ENCODE measurements at regions not wholly inside any gene's neighbourhood (a gene's known extent, or its start where the extent isn't known, plus 50 kb on each side); places are given as distances from the start of the nearest gene placed in this dataset.
A peak's percentile ranks its signal among the peaks of the same experiment; 100 is the strongest.

GRCh38 chr7:88363249-88363648, 56.6 kb upstream of the STEAP4 start:
- CTCF ChIA-PET = interaction anchor here (1.4 kb wide), 1 partner anchor 18 kb away, joined by 7 read pairs; no protein-coding TSS in a partner anchor
- DNase-seq = peak in 2 of 3 donors; percentile 5 to 35
- 100% methylated on average over 2 of the region's 7 CpGs for WGBS (ENCODE audit: insufficient coverage)
- no peaks in the 10 kb centered on the region for H3K27me3 ChIP-seq (replicated peaks in 2 of 5; ENCODE audit: control insufficient read depth in 4 of 5, insufficient read depth in 5 of 5, low read length in 4 of 5)
- no peak overlapping the region for H3K4me3 ChIP-seq (ENCODE audit: control insufficient read depth in 1 of 7, extremely low read depth in 1 of 7, insufficient read depth in 4 of 7, low read depth in 2 of 7, low read length in 6 of 7)
- peaks cover 0 to 6% (median 0%) of the 10 kb centered on the region in 4 experiments for H3K4me1 ChIP-seq (ENCODE audit: control extremely low read depth in 1 of 4, control insufficient read depth in 4 of 4, insufficient read depth in 4 of 4, low read length in 3 of 4)
- H3K9me3 ChIP-seq (ENCODE audit: control extremely low read depth in 1 of 5, control insufficient read depth in 4 of 5, insufficient read depth in 2 of 5, low read depth in 1 of 5, low read length in 4 of 5) = no peaks in the 10 kb centered on the region
- no peak overlapping the region for H3K27ac ChIP-seq (ENCODE audit: insufficient read depth in 1 of 2, low read depth in 1 of 2, low read length in 2 of 2, poor library complexity in 1 of 2, severe bottlenecking in 2 of 2)
- POLR2A ChIA-PET = no interaction called here
- H3K36me3 ChIP-seq (ENCODE audit: control insufficient read depth in 4 of 4, insufficient read depth in 4 of 4, low read length in 3 of 4) = no peaks in the 10 kb centered on the region

- Histone ChIP-seq H3K4me1 (ENCODE audit: control extremely low read depth in 1 of 4, control insufficient read depth in 4 of 4, insufficient read depth in 4 of 4, low read length in 3 of 4) (peaks cover 0 to 6% (median 0%) of the 10 kb centered on the region in 4 experiments), H3K27ac (ENCODE audit: insufficient read depth in 1 of 2, low read depth in 1 of 2, low read length in 2 of 2, poor library complexity in 1 of 2, severe bottlenecking in 2 of 2) (no peak overlapping the region), H3K27me3 (replicated peaks in 2 of 5; ENCODE audit: control insufficient read depth in 4 of 5, insufficient read depth in 5 of 5, low read length in 4 of 5) (no peaks in the 10 kb centered on the region), H3K9me3 (ENCODE audit: control extremely low read depth in 1 of 5, control insufficient read depth in 4 of 5, insufficient read depth in 2 of 5, low read depth in 1 of 5, low read length in 4 of 5) (no peaks in the 10 kb centered on the region), H3K4me3 (ENCODE audit: control insufficient read depth in 1 of 7, extremely low read depth in 1 of 7, insufficient read depth in 4 of 7, low read depth in 2 of 7, low read length in 6 of 7) (no peak overlapping the region), H3K36me3 (ENCODE audit: control insufficient read depth in 4 of 4, insufficient read depth in 4 of 4, low read length in 3 of 4) (no peaks in the 10 kb centered on the region)
- WGBS (ENCODE audit: insufficient coverage) = 26% methylated on average over 4 of the region's 5 CpGs
- peak in 2 of 3 donors; percentile 21 to 23 for DNase-seq
- ChIA-PET POLR2A (interaction anchor here (0.6 kb wide), 1 partner anchor 790 kb away, joined by 4 read pairs; no protein-coding TSS in a partner anchor), CTCF (interaction anchor here (0.7 kb wide), 1 partner anchor 15 kb away, joined by 3 read pairs; no protein-coding TSS in a partner anchor)
Measured at GRCh38 chr7:88361357-88361756, 54.7 kb upstream of the STEAP4 start.

GRCh38 chr7:88358881-88359280, 52.2 kb upstream of the STEAP4 start:
- Histone ChIP-seq H3K27me3 (replicated peaks in 2 of 5; ENCODE audit: control insufficient read depth in 4 of 5, insufficient read depth in 5 of 5, low read length in 4 of 5) (no peaks in the 10 kb centered on the region), H3K4me1 (ENCODE audit: control extremely low read depth in 1 of 4, control insufficient read depth in 4 of 4, insufficient read depth in 4 of 4, low read length in 3 of 4) (peaks cover 0 to 18% (median 9%) of the 10 kb centered on the region in 4 experiments), H3K4me3 (ENCODE audit: control insufficient read depth in 1 of 7, extremely low read depth in 1 of 7, insufficient read depth in 4 of 7, low read depth in 2 of 7, low read length in 6 of 7) (no peak overlapping the region), H3K36me3 (ENCODE audit: control insufficient read depth in 4 of 4, insufficient read depth in 4 of 4, low read length in 3 of 4) (no peaks in the 10 kb centered on the region), H3K27ac (ENCODE audit: insufficient read depth in 1 of 2, low read depth in 1 of 2, low read length in 2 of 2, poor library complexity in 1 of 2, severe bottlenecking in 2 of 2) (no peak overlapping the region), H3K9me3 (ENCODE audit: control extremely low read depth in 1 of 5, control insufficient read depth in 4 of 5, insufficient read depth in 2 of 5, low read depth in 1 of 5, low read length in 4 of 5) (no peaks in the 10 kb centered on the region)
- 100% methylated on average over 2 of the region's 2 CpGs for WGBS (ENCODE audit: insufficient coverage)
- POLR2A ChIA-PET = no interaction called here
- CTCF ChIA-PET = interaction anchor here (1.4 to 4.1 kb wide), 3 partner anchors 12 to 113 kb away, joined by 4 to 40 read pairs (median 4); no protein-coding TSS in a partner anchor
- DNase-seq = no peak

- Histone ChIP-seq H3K27ac (ENCODE audit: insufficient read depth in 1 of 2, low read depth in 1 of 2, low read length in 2 of 2, poor library complexity in 1 of 2, severe bottlenecking in 2 of 2) (no peak overlapping the region), H3K27me3 (replicated peaks in 2 of 5; ENCODE audit: control insufficient read depth in 4 of 5, insufficient read depth in 5 of 5, low read length in 4 of 5) (no peaks in the 10 kb centered on the region), H3K4me3 (ENCODE audit: control insufficient read depth in 1 of 7, extremely low read depth in 1 of 7, insufficient read depth in 4 of 7, low read depth in 2 of 7, low read length in 6 of 7) (no peak overlapping the region), H3K4me1 (ENCODE audit: control extremely low read depth in 1 of 4, control insufficient read depth in 4 of 4, insufficient read depth in 4 of 4, low read length in 3 of 4) (peaks cover 0 to 18% (median 9%) of the 10 kb centered on the region in 4 experiments), H3K9me3 (ENCODE audit: control extremely low read depth in 1 of 5, control insufficient read depth in 4 of 5, insufficient read depth in 2 of 5, low read depth in 1 of 5, low read length in 4 of 5) (no peaks in the 10 kb centered on the region), H3K36me3 (ENCODE audit: control insufficient read depth in 4 of 4, insufficient read depth in 4 of 4, low read length in 3 of 4) (no peaks in the 10 kb centered on the region)
- no peak for DNase-seq
- WGBS (ENCODE audit: insufficient coverage) = no CpG with 5 or more reads among the region's 2 CpGs
- ChIA-PET POLR2A (no interaction called here), CTCF (interaction anchor here (1.1 to 4.1 kb wide), 3 partner anchors 12 to 113 kb away, joined by 3 to 40 read pairs (median 4); no protein-coding TSS in a partner anchor)
Measured at GRCh38 chr7:88358526-88358838, 51.8 kb upstream of the STEAP4 start.

- no peaks in the 10 kb centered on the region for H3K9me3 ChIP-seq (ENCODE audit: control extremely low read depth in 1 of 5, control insufficient read depth in 4 of 5, insufficient read depth in 2 of 5, low read depth in 1 of 5, low read length in 4 of 5)
- no peaks in the 10 kb centered on the region for H3K27me3 ChIP-seq (replicated peaks in 2 of 5; ENCODE audit: control insufficient read depth in 4 of 5, insufficient read depth in 5 of 5, low read length in 4 of 5)
- peak overlapping the region in 1 of 7 experiments; percentile 29 for H3K4me3 ChIP-seq (ENCODE audit: control insufficient read depth in 1 of 7, extremely low read depth in 1 of 7, insufficient read depth in 4 of 7, low read depth in 2 of 7, low read length in 6 of 7)
- H3K4me1 ChIP-seq (ENCODE audit: control extremely low read depth in 1 of 4, control insufficient read depth in 4 of 4, insufficient read depth in 4 of 4, low read length in 3 of 4) = peaks cover 0 to 18% (median 9%) of the 10 kb centered on the region in 4 experiments
- WGBS (ENCODE audit: insufficient coverage) = 41% methylated on average over 3 of the region's 4 CpGs
- CTCF ChIA-PET = interaction anchor here (0.7 to 4.1 kb wide), 5 partner anchors 11 to 114 kb away, joined by 3 to 40 read pairs (median 4); no protein-coding TSS in a partner anchor
- no peak overlapping the region for H3K27ac ChIP-seq (ENCODE audit: insufficient read depth in 1 of 2, low read depth in 1 of 2, low read length in 2 of 2, poor library complexity in 1 of 2, severe bottlenecking in 2 of 2)
- H3K36me3 ChIP-seq (ENCODE audit: control insufficient read depth in 4 of 4, insufficient read depth in 4 of 4, low read length in 3 of 4) = no peaks in the 10 kb centered on the region
- peak in 2 of 3 donors; percentile 35 to 46 for DNase-seq
- POLR2A ChIA-PET = no interaction called here
Measured at GRCh38 chr7:88357781-88358525, 51.3 kb upstream of the STEAP4 start.

GRCh38 chr7:88357294-88357693, 50.6 kb upstream of the STEAP4 start:
- Histone ChIP-seq H3K36me3 (ENCODE audit: control insufficient read depth in 4 of 4, insufficient read depth in 4 of 4, low read length in 3 of 4) (no peaks in the 10 kb centered on the region), H3K27ac (ENCODE audit: insufficient read depth in 1 of 2, low read depth in 1 of 2, low read length in 2 of 2, poor library complexity in 1 of 2, severe bottlenecking in 2 of 2) (no peak overlapping the region), H3K4me1 (ENCODE audit: control extremely low read depth in 1 of 4, control insufficient read depth in 4 of 4, insufficient read depth in 4 of 4, low read length in 3 of 4) (peaks cover 0 to 18% (median 9%) of the 10 kb centered on the region in 4 experiments), H3K4me3 (ENCODE audit: control insufficient read depth in 1 of 7, extremely low read depth in 1 of 7, insufficient read depth in 4 of 7, low read depth in 2 of 7, low read length in 6 of 7) (no peak overlapping the region), H3K27me3 (replicated peaks in 2 of 5; ENCODE audit: control insufficient read depth in 4 of 5, insufficient read depth in 5 of 5, low read length in 4 of 5) (no peaks in the 10 kb centered on the region), H3K9me3 (ENCODE audit: control extremely low read depth in 1 of 5, control insufficient read depth in 4 of 5, insufficient read depth in 2 of 5, low read depth in 1 of 5, low read length in 4 of 5) (no peaks in the 10 kb centered on the region)
- WGBS (ENCODE audit: insufficient coverage) = no CpG with 5 or more reads among the region's 1 CpG
- DNase-seq = no peak
- ChIA-PET POLR2A (no interaction called here), CTCF (interaction anchor here (0.7 to 4.1 kb wide), 4 partner anchors 11 to 113 kb away, joined by 4 to 40 read pairs (median 7); no protein-coding TSS in a partner anchor)

Data from common myeloid progenitor, CD34-positive (primary cell).